ENCODE measurements at regions not wholly inside any gene's neighbourhood (a gene's known extent, or its start where the extent isn't known, plus 50 kb on each side); places are given as distances from the start of the nearest gene placed in this dataset.
"Not testable (repeated sequence)": the region's sequence is repeated elsewhere in the genome, so short reads cannot be mapped to it uniquely, and the experiment has no call there.

- no peak for DNase-seq
Observed at GRCh38 chr2:16390561-16390960, 275.1 kb downstream of the CYRIA start.

- DNase-seq, result no peak
Observed at GRCh38 chr2:16389611-16390010, 276.0 kb downstream of the CYRIA start.

- not testable (repeated sequence) for DNase-seq
Observed at GRCh38 chr2:16388199-16388830, 277.3 kb downstream of the CYRIA start.

- no peak for DNase-seq
Observed at GRCh38 chr2:16387461-16387984, 278.1 kb downstream of the CYRIA start.

- no peak for DNase-seq
Observed at GRCh38 chr2:16386431-16386830, 279.2 kb downstream of the CYRIA start.

GRCh38 chr2:16386031-16386430, 279.6 kb downstream of the CYRIA start:
- no peak for DNase-seq

- no peak for DNase-seq
Observed at GRCh38 chr2:16385341-16385740, 280.3 kb downstream of the CYRIA start.

GRCh38 chr2:16383411-16383810, 282.2 kb downstream of the CYRIA start:
- DNase-seq, result no peak

- no peak for DNase-seq
Observed at GRCh38 chr2:16382451-16382850, 283.2 kb downstream of the CYRIA start.

GRCh38 chr2:16381511-16381910, 284.1 kb downstream of the CYRIA start:
- DNase-seq, result no peak

GRCh38 chr2:16379901-16380300, 285.7 kb downstream of the CYRIA start:
- not testable (repeated sequence) for DNase-seq

- not testable (repeated sequence) for DNase-seq
Observed at GRCh38 chr2:16379061-16379460, 286.6 kb downstream of the CYRIA start.

GRCh38 chr2:16378031-16378430, 287.6 kb downstream of the CYRIA start:
- DNase-seq, result no peak

- DNase-seq, result no peak
Observed at GRCh38 chr2:16375981-16376380, 289.7 kb downstream of the CYRIA start.

GRCh38 chr2:16375351-16375750, 290.3 kb downstream of the CYRIA start:
- no peak for DNase-seq

GRCh38 chr2:16374671-16375070, 291.0 kb downstream of the CYRIA start:
- DNase-seq, result no peak

- DNase-seq, result no peak
Observed at GRCh38 chr2:16373341-16373740, 292.3 kb downstream of the CYRIA start.

GRCh38 chr2:16371751-16372150, 293.9 kb downstream of the CYRIA start:
- no peak for DNase-seq

- no peak for DNase-seq
Observed at GRCh38 chr2:16368951-16369350, 296.7 kb downstream of the CYRIA start.

- DNase-seq, result no peak
Observed at GRCh38 chr2:16368328-16368727, 297.3 kb downstream of the CYRIA start.

- DNase-seq, result no peak
Observed at GRCh38 chr2:16365366-16365765, 300.3 kb downstream of the CYRIA start.

- no peak for DNase-seq
Observed at GRCh38 chr2:16363581-16363980, 302.1 kb downstream of the CYRIA start.

- no peak for DNase-seq
Observed at GRCh38 chr2:16362611-16363010, 303.0 kb downstream of the CYRIA start.

GRCh38 chr2:16361261-16361995, 304.2 kb downstream of the CYRIA start:
- DNase-seq, result no peak

- DNase-seq, result no peak
Observed at GRCh38 chr2:16359961-16360360, 305.7 kb downstream of the CYRIA start.
